ENCODE measurements at regions not wholly inside any gene's neighbourhood (a gene's known extent, or its start where the extent isn't known, plus 50 kb on each side); places are given as distances from the start of the nearest gene placed in this dataset.

DNA sequence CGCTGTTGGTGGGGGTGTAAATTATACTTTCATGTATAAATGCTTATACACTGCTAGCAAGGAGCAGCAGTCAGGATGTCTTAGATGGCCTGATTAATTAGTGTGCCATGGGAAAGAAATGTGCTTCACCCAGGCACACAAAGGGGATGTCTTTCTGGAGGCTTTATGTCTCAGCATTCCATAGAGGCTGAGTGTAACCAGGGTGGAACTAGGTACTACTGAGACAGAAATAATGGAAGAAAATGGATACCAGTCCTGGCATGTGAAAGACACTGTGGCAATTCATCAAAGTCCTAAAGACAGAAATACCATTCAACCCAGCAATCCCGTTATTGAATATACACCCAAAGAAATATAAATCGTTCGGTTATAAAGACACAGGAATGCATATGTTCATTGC lies 52.5 kb downstream of the PF4 start:
- no peak for FAIRE-seq

DNA sequence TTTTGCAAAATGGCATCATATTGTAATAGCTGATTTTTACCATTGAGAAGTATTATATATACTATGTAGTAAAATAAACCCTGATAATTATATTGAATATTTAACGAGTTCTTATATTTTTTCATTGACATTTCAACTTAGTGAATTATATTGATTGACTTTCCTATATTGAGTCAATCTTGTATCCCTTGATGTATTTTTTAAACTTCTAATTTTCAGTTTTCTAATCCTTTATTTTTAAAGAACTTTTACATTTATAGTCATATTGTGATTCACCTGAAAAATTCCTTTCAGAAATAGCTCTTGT lies 54.4 kb downstream of the CXCL1 start:
- no peak for FAIRE-seq

- FAIRE-seq: peak; percentile 55
Measured at GRCh38 chr4:73922766-73923630, 53.8 kb downstream of the CXCL1 start.

DNA sequence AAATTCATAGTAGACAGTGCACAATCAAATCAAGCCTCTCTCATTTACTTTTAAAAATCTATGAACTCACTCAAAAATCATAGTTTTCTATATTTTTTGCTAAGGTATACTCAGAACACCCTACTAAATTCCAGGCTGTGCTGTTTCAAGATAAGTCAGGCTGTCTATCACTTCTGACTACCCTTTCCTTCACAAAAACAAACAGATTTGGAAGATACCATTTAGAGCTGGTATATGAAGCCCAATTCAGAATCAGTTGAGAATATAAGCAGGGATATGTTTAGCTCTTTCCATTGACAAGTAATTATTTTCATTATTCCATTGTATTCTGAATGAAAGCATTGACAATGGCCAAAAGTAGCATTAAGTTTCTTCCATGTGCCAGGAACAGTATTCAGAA lies 53.1 kb downstream of the CXCL1 start:
- no peak for FAIRE-seq
